ENCODE measurements at regions not wholly inside any gene's neighbourhood (a gene's known extent, or its start where the extent isn't known, plus 50 kb on each side); places are given as distances from the start of the nearest gene placed in this dataset.

- Histone ChIP-seq H3K27ac (no peak overlapping the region), H3K9me3 (no peaks in the 10 kb centered on the region), H3K36me3 (no peaks in the 10 kb centered on the region), H3K27me3 (peaks cover 4 to 55% (median 29%) of the 10 kb centered on the region in 3 donors), H3K4me1 (no peaks in the 10 kb centered on the region), H3K4me3 (no peak overlapping the region)
- 88 to 93% methylated on average over 5 of the region's 5 CpGs for WGBS, 2 donors
- DNase-seq = no peak
- TF ChIP-seq CTCF (IDR thresholded peaks at IDR 0.05) = no peak
- no peak for TF ChIP-seq POLR2AphosphoS5 (IDR thresholded peaks at IDR 0.05)
- no peak for TF ChIP-seq EP300 (IDR thresholded peaks at IDR 0.05)
- TF ChIP-seq POLR2A (IDR thresholded peaks at IDR 0.05) = no peak
- intact Hi-C loops (cut with DNase I) = no loop called here
These were observed 111.5 kb upstream of the E2F8 start for GRCh38 chr11:19352072-19352770.

- WGBS, 2 donors = 72 to 84% methylated on average over 4 of the region's 4 CpGs
- Histone ChIP-seq H3K27me3 (peaks cover 4 to 63% (median 37%) of the 10 kb centered on the region in 3 donors), H3K9me3 (no peaks in the 10 kb centered on the region), H3K36me3 (no peaks in the 10 kb centered on the region), H3K4me3 (no peak overlapping the region), H3K27ac (no peak overlapping the region), H3K4me1 (peaks cover 0 to 5% (median 3%) of the 10 kb centered on the region in 4 donors)
- intact Hi-C loops (cut with DNase I) = no loop called here
- TF ChIP-seq POLR2A (IDR thresholded peaks at IDR 0.05) (no peak), CTCF (IDR thresholded peaks at IDR 0.05) (no peak), POLR2AphosphoS5 (IDR thresholded peaks at IDR 0.05) (no peak), EP300 (IDR thresholded peaks at IDR 0.05) (no peak)
- no peak for DNase-seq
These were observed 110.7 kb upstream of the E2F8 start for GRCh38 chr11:19351426-19351825.

GRCh38 chr11:19350160-19350559 lies 109.4 kb upstream of the E2F8 start:
- Histone ChIP-seq H3K4me3 (no peak overlapping the region), H3K36me3 (no peaks in the 10 kb centered on the region), H3K27me3 (peaks cover 10 to 75% (median 45%) of the 10 kb centered on the region in 3 donors), H3K4me1 (peaks cover 0 to 17% (median 15%) of the 10 kb centered on the region in 4 donors), H3K9me3 (no peaks in the 10 kb centered on the region), H3K27ac (no peak overlapping the region)
- no peak for TF ChIP-seq EP300 (IDR thresholded peaks at IDR 0.05)
- TF ChIP-seq POLR2AphosphoS5 (IDR thresholded peaks at IDR 0.05) = no peak
- TF ChIP-seq CTCF (IDR thresholded peaks at IDR 0.05) = no peak
- no peak for TF ChIP-seq POLR2A (IDR thresholded peaks at IDR 0.05)
- 82 to 85% methylated on average over 11 of the region's 11 CpGs for WGBS, 2 donors
- no peak for DNase-seq
- intact Hi-C loops (cut with DNase I) = no loop called here

GRCh38 chr11:19349340-19350025 lies 108.7 kb upstream of the E2F8 start:
- DNase-seq = no peak
- WGBS, 2 donors = 60 to 68% methylated on average over 17 of the region's 17 CpGs
- TF ChIP-seq EP300 (IDR thresholded peaks at IDR 0.05) (no peak), POLR2A (IDR thresholded peaks at IDR 0.05) (no peak), POLR2AphosphoS5 (IDR thresholded peaks at IDR 0.05) (no peak), CTCF (IDR thresholded peaks at IDR 0.05) (no peak)
- Histone ChIP-seq H3K27me3 (peaks cover 14 to 82% (median 51%) of the 10 kb centered on the region in 3 donors), H3K36me3 (no peaks in the 10 kb centered on the region), H3K4me3 (no peak overlapping the region), H3K4me1 (peaks cover 0 to 21% (median 17%) of the 10 kb centered on the region in 4 donors), H3K9me3 (no peaks in the 10 kb centered on the region), H3K27ac (no peak overlapping the region)
- intact Hi-C loops (cut with DNase I) = no loop called here
